H1 (cell line): ENCODE measurements at regions not wholly inside any gene's neighbourhood (a gene's known extent, or its start where the extent isn't known, plus 50 kb on each side); places are given as distances from the start of the nearest gene placed in this dataset.

Source experiments
- SRF ChIP-seq: IDR thresholded peaks from 2 replicates; pipeline ENCODE4 v1.6.1; 2011; ENCODE audit warnings: mild to moderate bottlenecking, low read depth, low read length, moderate library complexity

DNA sequence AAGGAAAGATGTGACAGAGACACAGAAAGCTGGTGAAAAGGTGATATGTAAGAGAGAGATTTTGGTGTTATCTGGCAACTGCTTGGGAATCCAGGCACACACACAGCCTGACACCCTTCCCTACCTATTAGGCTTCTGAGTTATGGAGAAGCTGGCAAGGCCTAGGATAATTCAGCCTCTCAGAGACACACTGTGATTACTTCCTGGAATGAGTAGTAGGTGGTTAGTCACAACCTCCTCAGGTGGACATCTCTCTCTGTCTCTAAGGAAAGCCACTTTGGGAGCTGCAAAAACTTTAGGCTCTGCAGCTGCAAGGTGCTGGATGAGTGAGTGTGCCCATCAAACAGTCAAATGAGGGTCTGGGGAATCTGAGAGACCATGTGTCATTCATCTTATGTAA is 201.9 kb downstream of the PDCD6IP start (continued):
- no peak for TF ChIP-seq SRF
